H9 (cell line): ENCODE measurements at regions not wholly inside any gene's neighbourhood (a gene's known extent, or its start where the extent isn't known, plus 50 kb on each side); places are given as distances from the start of the nearest gene placed in this dataset.

Experiments used
- DNase-seq: peaks from one replicate; pipeline ENCODE4 v3.0.0-alpha.2; 2017
- H2AFZ ChIP-seq: one replicate; pipeline ENCODE4 v1.6.1; 2013; ENCODE audit warnings: mild to moderate bottlenecking, low read length, control low read depth, moderate library complexity
- H2AK5ac ChIP-seq: 2 replicates; pipeline ENCODE4 v1.6.1; 2013; ENCODE audit warnings: low read length, control low read depth, mixed read lengths; ENCODE audit not compliant: insufficient read length
- H2BK120ac ChIP-seq: one replicate; pipeline ENCODE4 v1.6.1; 2013; ENCODE audit warnings: low read depth, mild to moderate bottlenecking, low read length, control low read depth, inconsistent platforms; ENCODE audit not compliant: poor library complexity, severe bottlenecking
- H2BK12ac ChIP-seq: 2 replicates; pipeline ENCODE4 v1.6.1; 2013; ENCODE audit warnings: low read length, control low read depth, mixed read lengths, low read depth; ENCODE audit not compliant: insufficient read length
- H2BK15ac ChIP-seq: 2 replicates; pipeline ENCODE4 v1.6.1; 2013; ENCODE audit warnings: low read depth, low read length, control low read depth
- H2BK20ac ChIP-seq: one replicate; pipeline ENCODE4 v1.6.1; 2013; ENCODE audit warnings: low read depth, mild to moderate bottlenecking, low read length, control low read depth, inconsistent platforms; ENCODE audit not compliant: poor library complexity, severe bottlenecking
- H2BK5ac ChIP-seq: 2 replicates; pipeline ENCODE4 v1.6.1; 2013; ENCODE audit warnings: low read length, control low read depth, mixed read lengths; ENCODE audit not compliant: insufficient read length
- H3K14ac ChIP-seq: 2 replicates; pipeline ENCODE4 v1.6.1; 2013; ENCODE audit warnings: low read length, control low read depth; ENCODE audit not compliant: insufficient read depth
- H3K18ac ChIP-seq: 2 replicates; pipeline ENCODE4 v1.6.1; 2013; ENCODE audit warnings: low read depth, mild to moderate bottlenecking, mixed read lengths, low read length, control low read depth; ENCODE audit not compliant: insufficient read length
- H3K23ac ChIP-seq: 2 replicates; pipeline ENCODE4 v1.6.1; 2013; ENCODE audit warnings: low read length, control low read depth, mixed read lengths, low read depth; ENCODE audit not compliant: insufficient read length
- H3K23me2 ChIP-seq: 2 replicates; pipeline ENCODE4 v1.6.1; 2013; ENCODE audit warnings: low read depth, mild to moderate bottlenecking, mixed read lengths, low read length, control low read depth; ENCODE audit not compliant: insufficient read length, poor library complexity, severe bottlenecking
- H3K27ac ChIP-seq: 2 replicates; pipeline ENCODE4 v1.5.1; 2013; ENCODE audit warnings: low read length, control low read depth, mixed read lengths, low read depth; ENCODE audit not compliant: insufficient read length
- H3K27me3 ChIP-seq: 2 replicates; pipeline ENCODE4 v1.6.1; 2013; ENCODE audit warnings: low read length, control low read depth, inconsistent platforms; ENCODE audit not compliant: insufficient read depth
- H3K4ac ChIP-seq: 2 replicates; pipeline ENCODE4 v1.6.1; 2013; ENCODE audit warnings: low read depth, mild to moderate bottlenecking, control low read depth, inconsistent platforms, low read length, moderate library complexity
- H3K4me1 ChIP-seq: 2 replicates; pipeline ENCODE4 v1.6.1; 2013; ENCODE audit warnings: low read length, control low read depth, inconsistent platforms; ENCODE audit not compliant: insufficient read depth
- H3K4me2 ChIP-seq: 2 replicates; pipeline ENCODE4 v1.6.1; 2013; ENCODE audit warnings: low read length, control low read depth, mixed read lengths; ENCODE audit not compliant: insufficient read length, insufficient read depth
- H3K56ac ChIP-seq: 2 replicates; pipeline ENCODE4 v1.6.1; 2013; ENCODE audit warnings: low read depth, mild to moderate bottlenecking, mixed read lengths, low read length, control low read depth; ENCODE audit not compliant: insufficient read length
- H3K79me1 ChIP-seq: 2 replicates; pipeline ENCODE4 v1.6.1; 2013; ENCODE audit warnings: low read depth, mild to moderate bottlenecking, moderate library complexity, low read length, control low read depth, inconsistent platforms; ENCODE audit not compliant: insufficient read depth, poor library complexity, severe bottlenecking
- H3K79me2 ChIP-seq: 2 replicates; pipeline ENCODE4 v1.6.1; 2013; ENCODE audit warnings: low read length, control low read depth, inconsistent platforms; ENCODE audit not compliant: insufficient read depth
- H3K9ac ChIP-seq: 2 replicates; pipeline ENCODE4 v1.6.1; 2013; ENCODE audit warnings: low read length, control low read depth, mixed read lengths; ENCODE audit not compliant: insufficient read length; ENCODE audit errors: extremely low read depth
- H3K9me3 ChIP-seq: one replicate; pipeline ENCODE4 v1.6.1; 2013; ENCODE audit warnings: low read depth, low read length, inconsistent platforms; ENCODE audit not compliant: control insufficient read depth
- H3T11ph ChIP-seq: one replicate; pipeline ENCODE4 v1.6.1; 2013; ENCODE audit warnings: mild to moderate bottlenecking, low read length, control low read depth, inconsistent platforms
- H4K20me1 ChIP-seq: one replicate; pipeline ENCODE4 v1.6.1; 2013; ENCODE audit not compliant: control insufficient read depth, insufficient read length, insufficient read depth
- H4K5ac ChIP-seq: 2 replicates; pipeline ENCODE4 v1.6.1; 2013; ENCODE audit warnings: low read depth, mild to moderate bottlenecking, mixed read lengths, low read length, control low read depth; ENCODE audit not compliant: insufficient read length
- H4K8ac ChIP-seq: replicated peaks from 2 replicates; pipeline ENCODE4 v1.6.1; 2013; ENCODE audit warnings: low read length, control low read depth, mixed read lengths, low read depth; ENCODE audit not compliant: insufficient read length
- H4K91ac ChIP-seq: 2 replicates; pipeline ENCODE4 v1.6.1; 2013; ENCODE audit warnings: low read depth, mild to moderate bottlenecking, moderate library complexity, mixed read lengths, low read length, control low read depth; ENCODE audit not compliant: insufficient read length
- H3K27ac Mint-ChIP-seq, 3 experiments: 2 replicates in 2 of 3; 3 replicates in 1 of 3; pipeline ENCODE4 v1.8.0; 2020 to 2021; ENCODE audit warnings: mixed read lengths in 3 of 3, mild to moderate bottlenecking in 1 of 3, moderate library complexity in 1 of 3
- H3K27me3 Mint-ChIP-seq: 2 replicates; pipeline ENCODE4 v1.8.0; 2021; ENCODE audit warnings: low read depth, mild to moderate bottlenecking, moderate library complexity, mixed read lengths
- H3K36me3 Mint-ChIP-seq, 3 experiments: 2 replicates in 2 of 3; 3 replicates in 1 of 3; pipeline ENCODE4 v1.8.0; 2020 to 2021; ENCODE audit warnings: low read depth in 3 of 3, mixed read lengths in 3 of 3; ENCODE audit not compliant: insufficient read depth in 1 of 3
- H3K4me1 Mint-ChIP-seq, 2 experiments: 2 replicates each; pipeline ENCODE4 v1.8.0; 2020; ENCODE audit warnings: mixed read lengths in 2 of 2
- H3K4me3 Mint-ChIP-seq, 2 experiments: 2 replicates in 1 of 2; 3 replicates in 1 of 2; pipeline ENCODE4 v1.8.0; 2020 to 2021; ENCODE audit warnings: mild to moderate bottlenecking in 2 of 2, mixed read lengths in 2 of 2, moderate library complexity in 1 of 2
- H3K9me3 Mint-ChIP-seq, 2 experiments: 2 replicates in 1 of 2; 3 replicates in 1 of 2; pipeline ENCODE4 v1.8.0; 2020; ENCODE audit warnings: mild to moderate bottlenecking in 2 of 2, mixed read lengths in 2 of 2, moderate library complexity in 1 of 2
- CTCF ChIP-seq: fragments of 200-600 bp; sonication (generic); conservative IDR thresholded peaks from 3 replicates; pipeline ENCODE4 v1.8.0; 2021; ENCODE audit warnings: antibody characterized with exemption, mild to moderate bottlenecking
- WGBS: extraction: QIAGEN DNeasy Blood & Tissue Kit; methylation state at CpG from one replicate; pipeline ENCODE4 v1.1.7; 2013; ENCODE audit warnings: missing lambda C conversion rate, low lambda C conversion rate, mixed read lengths; ENCODE audit not compliant: insufficient read length; ENCODE audit errors: extremely low coverage; 5-methylcytosine and 5-hydroxymethylcytosine counted together

- H3K4me3 Mint-ChIP-seq = no peak overlapping the region
- H2AFZ ChIP-seq = no peak overlapping the region
- WGBS = no CpG with 5 or more reads among the region's 7 CpGs
Observed at GRCh38 chr18:47425365-47425764, 173.9 kb upstream of the SKOR2 start.

More at GRCh38 chr18:47425365-47425764, 173.9 kb upstream of the SKOR2 start:
- no peak overlapping the region for H3K27ac ChIP-seq
- H3K4me2 ChIP-seq = no peak overlapping the region
- no peak overlapping the region for H3K9ac ChIP-seq
- H3T11ph ChIP-seq = no peak overlapping the region
- H3K23me2 ChIP-seq = no peaks in the 10 kb centered on the region
- H3K79me1 ChIP-seq = no peaks in the 10 kb centered on the region
- no peak overlapping the region for H3K27ac Mint-ChIP-seq
- no peak overlapping the region for H3K56ac ChIP-seq
- no peak overlapping the region for H2BK120ac ChIP-seq
- no peak overlapping the region for H3K4ac ChIP-seq
- TF ChIP-seq CTCF = no peak
- H4K91ac ChIP-seq = no peak overlapping the region
- no peaks in the 10 kb centered on the region for H4K20me1 ChIP-seq
- no peak overlapping the region for H2BK12ac ChIP-seq
- no peaks in the 10 kb centered on the region for H3K9me3 ChIP-seq
- 0 out of 2 replicates have a peak, but pooled peaks cover 1% of the 10 kb centered on the region for H3K4me1 ChIP-seq
- H2BK15ac ChIP-seq = no peak overlapping the region
- no peak overlapping the region for H3K18ac ChIP-seq
- no peaks in the 10 kb centered on the region; a peak in 1 of 7 replicates for H3K36me3 Mint-ChIP-seq
- no peaks in the 10 kb centered on the region; a peak in 1 of 5 replicates for H3K9me3 Mint-ChIP-seq
- peaks cover 10 to 17% of the 10 kb centered on the region in 2 experiments for H3K4me1 Mint-ChIP-seq
- DNase-seq = no peak
- no peak overlapping the region for H2BK20ac ChIP-seq
- no peaks in the 10 kb centered on the region for H3K79me2 ChIP-seq
- H3K27me3 ChIP-seq = peaks cover 14% of the 10 kb centered on the region; the same call in 1 of the 2 replicates
- H3K27me3 Mint-ChIP-seq = peaks cover 51% of the 10 kb centered on the region
- no peak overlapping the region for H2BK5ac ChIP-seq
- no peak overlapping the region for H3K14ac ChIP-seq
- no peak overlapping the region for H4K8ac ChIP-seq
- no peak overlapping the region for H2AK5ac ChIP-seq
- no peak overlapping the region for H3K23ac ChIP-seq
- H4K5ac ChIP-seq = no peak overlapping the region
